Mammary epithelial cell (primary cell): ENCODE measurements at regions not wholly inside any gene's neighbourhood (a gene's known extent, or its start where the extent isn't known, plus 50 kb on each side); places are given as distances from the start of the nearest gene placed in this dataset.

Experiments used
- CTCF ChIP-seq, 2 donors: IDR thresholded peaks in 1 of 2; conservative IDR thresholded peaks in 1 of 2; 2 replicates each; pipeline ENCODE4 v1.5.1; 2011 to 2012; ENCODE audit warnings: inconsistent platforms in 2 of 2, low read length in 2 of 2, mild to moderate bottlenecking in 2 of 2, control low read depth in 1 of 2, low read depth in 1 of 2; ENCODE audit not compliant: insufficient read depth in 1 of 2; ENCODE audit errors: extremely low read depth in 1 of 2
- EZH2 ChIP-seq: IDR thresholded peaks from 2 replicates; pipeline ENCODE4 v1.6.1; 2012; ENCODE audit warnings: low read length, inconsistent platforms, borderline replicate concordance

DNA sequence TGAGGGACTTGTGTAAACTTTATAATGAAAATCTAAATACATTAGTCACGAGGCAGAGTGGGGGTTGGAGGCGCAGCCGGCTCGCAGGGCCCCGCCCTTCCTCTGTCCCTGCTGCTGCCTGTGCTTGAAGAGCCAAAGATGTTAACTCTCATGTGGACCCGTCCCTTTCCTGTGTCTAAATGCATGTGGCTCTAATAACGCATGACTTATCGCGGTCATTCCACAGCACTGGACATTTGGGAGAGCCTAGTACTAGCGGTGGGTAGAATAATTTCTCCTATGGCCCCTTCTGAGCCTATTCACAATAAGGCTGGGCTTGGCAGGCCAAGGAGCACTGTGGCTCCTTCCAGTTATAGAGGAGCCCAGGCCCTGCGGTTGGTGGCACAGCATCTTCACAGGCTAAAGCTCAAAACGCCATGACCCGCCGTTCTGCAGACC lies 82.3 kb upstream of the SIMC1 start:
- TF ChIP-seq EZH2 (no peak), CTCF (conservative IDR thresholded peaks at IDR 0.05 in 1 of 2, IDR thresholded peaks at IDR 0.05 in 1 of 2; ENCODE audit: extremely low read depth in 1 of 2, insufficient read depth in 1 of 2, low read depth in 1 of 2, low read length in 2 of 2) (no peak)
